ENCODE measurements at regions not wholly inside any gene's neighbourhood (a gene's known extent, or its start where the extent isn't known, plus 50 kb on each side); places are given as distances from the start of the nearest gene placed in this dataset.

DNA sequence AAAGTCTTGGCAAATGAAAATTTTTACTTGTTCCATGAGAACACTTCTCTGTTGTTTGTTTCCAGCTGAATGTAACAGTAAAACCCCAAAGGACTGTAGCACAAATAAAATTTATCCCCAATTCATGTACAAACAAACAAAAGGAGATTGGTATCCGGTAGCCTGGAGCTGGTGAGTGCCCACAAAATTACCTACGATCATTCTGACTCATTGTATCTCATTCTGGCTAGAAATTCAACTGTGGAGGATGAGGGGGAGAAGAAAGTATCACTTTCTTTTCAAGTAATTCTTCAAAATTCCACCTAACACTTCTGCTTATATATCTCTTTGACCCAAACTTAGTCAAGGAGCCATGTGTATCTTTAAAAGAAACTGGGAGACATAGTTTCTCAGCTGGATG, 268.5 kb downstream of the ALG10B start:
- no peak for TF ChIP-seq POLR2A (IDR thresholded peaks at IDR 0.05; ENCODE audit: low read length)
- no peak for TF ChIP-seq GATA1 (IDR thresholded peaks at IDR 0.05; ENCODE audit: low read depth, low read length)
- no peak for DNase-seq

DNA sequence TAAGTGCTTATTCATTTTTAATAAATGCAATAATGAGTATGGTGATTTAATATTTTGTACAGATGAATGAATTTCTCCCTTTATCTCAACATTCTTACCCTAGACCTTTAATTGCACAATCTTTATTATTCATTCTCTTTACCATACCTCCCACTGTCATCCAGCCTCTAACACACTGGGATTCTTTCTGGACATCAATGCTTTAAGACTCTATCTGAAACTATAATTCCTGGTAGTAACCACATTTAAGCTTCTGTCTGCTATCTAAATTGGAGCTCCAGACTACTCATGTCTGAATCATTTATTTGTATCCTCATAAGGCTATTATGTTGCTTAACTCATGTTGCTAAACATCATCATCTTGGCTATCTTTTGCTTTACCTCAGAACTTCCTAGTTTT, 270.2 kb downstream of the ALG10B start:
- DNase-seq: no peak
- TF ChIP-seq POLR2A (IDR thresholded peaks at IDR 0.05; ENCODE audit: low read length) (no peak), GATA1 (IDR thresholded peaks at IDR 0.05; ENCODE audit: low read depth, low read length) (no peak)

DNA sequence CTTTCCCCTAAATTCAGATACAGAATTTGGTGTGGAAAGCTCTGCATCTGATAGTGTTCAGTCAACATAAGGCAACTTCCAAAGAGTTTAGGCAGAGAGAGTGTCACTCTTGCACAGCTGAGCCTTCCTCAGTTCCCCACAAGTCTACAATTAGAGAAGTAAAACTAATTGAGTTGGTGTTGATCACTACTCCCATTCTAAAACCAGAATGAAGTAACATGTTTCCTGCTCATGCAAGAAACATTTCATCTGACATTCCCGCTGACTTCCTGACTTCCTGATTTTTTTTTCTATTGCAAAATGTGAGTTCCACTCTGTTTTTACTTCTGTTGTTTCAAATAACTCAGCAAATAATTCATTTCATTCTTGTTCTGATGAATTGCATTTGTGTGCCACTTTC, 271.0 kb downstream of the ALG10B start:
- DNase-seq: no peak
- TF ChIP-seq GATA1 (IDR thresholded peaks at IDR 0.05; ENCODE audit: low read depth, low read length) (no peak), POLR2A (IDR thresholded peaks at IDR 0.05; ENCODE audit: low read length) (no peak)

DNA sequence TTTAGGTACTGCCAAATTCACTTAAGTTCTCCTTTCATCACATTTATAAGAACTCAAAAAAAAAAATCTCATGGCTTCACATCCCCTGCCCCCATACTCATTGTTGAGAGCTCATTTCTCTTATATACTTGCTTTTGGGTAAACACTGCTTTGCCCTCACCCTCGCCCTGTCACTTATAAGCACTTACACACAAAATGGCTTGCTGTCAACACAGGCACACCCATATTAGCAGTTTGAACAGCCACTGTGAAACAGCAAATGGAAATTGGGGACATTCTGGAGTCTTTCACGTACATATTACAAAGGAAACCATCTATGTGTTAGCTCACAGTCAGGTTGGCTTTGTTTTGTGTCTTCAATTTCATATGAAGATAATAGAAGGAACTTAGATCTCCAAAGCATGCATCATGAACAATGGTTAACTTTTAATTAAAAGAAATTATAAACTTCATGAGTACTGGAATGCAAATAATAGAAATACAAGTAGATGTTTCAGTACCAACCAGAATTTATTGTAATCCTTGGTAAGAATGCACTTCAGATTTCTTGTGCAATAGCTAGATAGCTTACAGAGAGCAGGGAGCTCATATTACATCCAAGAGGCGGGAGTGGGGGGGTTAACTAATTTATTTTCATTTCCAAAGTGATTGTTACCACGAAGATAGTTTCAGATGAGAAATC, 272.2 kb downstream of the ALG10B start:
- no peak for TF ChIP-seq POLR2A (IDR thresholded peaks at IDR 0.05; ENCODE audit: low read length)
- no peak for DNase-seq

DNA sequence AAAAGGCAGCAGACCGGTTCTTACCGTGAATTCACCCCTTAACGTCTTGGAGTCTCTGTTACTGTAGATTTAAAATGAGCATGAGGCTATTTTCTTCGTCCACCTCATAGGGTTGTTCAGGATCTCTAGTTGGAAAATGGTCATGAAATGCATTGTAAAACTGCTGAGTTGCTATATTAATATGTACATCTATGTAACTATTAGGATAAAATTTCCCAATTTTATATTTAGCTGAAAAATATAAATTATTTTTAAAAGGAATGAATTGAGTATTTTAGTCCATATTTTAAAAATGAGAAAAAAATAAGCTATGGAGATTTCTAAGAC, 272.7 kb downstream of the ALG10B start:
- TF ChIP-seq POLR2A (IDR thresholded peaks at IDR 0.05; ENCODE audit: low read length): no peak
- no peak for TF ChIP-seq GATA1 (IDR thresholded peaks at IDR 0.05; ENCODE audit: low read depth, low read length)
- no peak for DNase-seq

DNA sequence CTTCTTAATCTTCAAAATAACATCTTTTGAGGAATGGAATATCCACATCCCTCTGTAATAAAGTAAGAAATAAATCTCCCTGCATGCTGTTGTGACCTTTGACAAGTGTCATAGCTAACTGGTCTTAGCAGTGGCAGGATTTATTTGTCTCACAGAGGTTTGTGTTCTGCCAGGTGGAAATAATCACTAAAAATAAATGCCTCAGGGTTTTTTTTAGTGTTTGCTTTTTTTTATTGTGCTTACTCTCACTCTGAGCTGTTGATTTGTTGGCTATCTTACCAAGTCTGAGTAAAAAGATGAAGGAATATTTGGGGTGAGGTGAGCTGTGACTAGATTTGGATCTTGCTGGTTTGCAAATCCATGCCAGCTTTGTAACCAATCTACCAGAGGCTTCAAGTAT, 285.4 kb downstream of the ALG10B start:
- TF ChIP-seq GATA1 (IDR thresholded peaks at IDR 0.05; ENCODE audit: low read depth, low read length): no peak
- no peak for TF ChIP-seq POLR2A (IDR thresholded peaks at IDR 0.05; ENCODE audit: low read length)
- no peak for DNase-seq

Measured in erythroblast (primary cell).